ENCODE measurements at regions not wholly inside any gene's neighbourhood (a gene's known extent, or its start where the extent isn't known, plus 50 kb on each side); places are given as distances from the start of the nearest gene placed in this dataset.
"Not testable (repeated sequence)": the region's sequence is repeated elsewhere in the genome, so short reads cannot be mapped to it uniquely, and the experiment has no call there.

DNA sequence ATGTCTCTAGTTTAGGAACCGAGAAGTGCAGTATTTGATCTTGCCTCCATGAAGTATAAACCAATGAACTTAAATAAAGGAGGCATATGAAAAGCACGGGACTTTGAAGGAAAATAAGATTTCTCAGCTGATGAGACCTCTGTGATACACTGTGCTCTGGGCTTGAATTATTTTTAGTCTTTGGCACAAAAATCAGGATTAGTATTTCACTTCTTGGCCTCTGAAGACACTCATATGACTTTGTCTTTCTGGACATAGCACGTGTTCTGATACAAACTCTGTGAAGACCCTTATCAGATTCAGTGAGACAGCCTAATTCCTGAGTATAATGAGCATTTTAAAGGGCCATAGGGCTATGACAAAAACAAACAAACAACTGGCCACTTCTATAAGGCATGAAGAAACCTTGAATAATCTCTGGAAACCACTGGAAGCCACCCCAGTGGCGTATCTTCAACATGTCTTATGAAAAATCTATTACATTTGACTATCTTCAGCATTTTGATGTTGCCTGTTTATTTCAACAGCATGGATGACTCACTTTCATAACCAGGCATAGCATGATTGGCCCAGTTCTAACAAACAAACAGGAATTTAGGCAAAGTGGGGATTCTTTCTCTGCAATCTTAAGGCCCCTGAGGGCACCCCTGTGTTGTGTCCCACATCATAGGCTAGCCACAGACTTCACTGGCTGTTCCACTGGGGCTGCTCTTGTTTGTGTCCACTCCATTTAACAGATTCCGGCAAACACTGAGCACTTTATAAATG, 90.3 kb upstream of the ZNF462 start:
- no peak overlapping the region for H3K4me3 ChIP-seq (ENCODE audit: low read length)
- peak; percentile 69 for DNase-seq (ENCODE audit: low read depth)
- TF ChIP-seq, protein P1, sequence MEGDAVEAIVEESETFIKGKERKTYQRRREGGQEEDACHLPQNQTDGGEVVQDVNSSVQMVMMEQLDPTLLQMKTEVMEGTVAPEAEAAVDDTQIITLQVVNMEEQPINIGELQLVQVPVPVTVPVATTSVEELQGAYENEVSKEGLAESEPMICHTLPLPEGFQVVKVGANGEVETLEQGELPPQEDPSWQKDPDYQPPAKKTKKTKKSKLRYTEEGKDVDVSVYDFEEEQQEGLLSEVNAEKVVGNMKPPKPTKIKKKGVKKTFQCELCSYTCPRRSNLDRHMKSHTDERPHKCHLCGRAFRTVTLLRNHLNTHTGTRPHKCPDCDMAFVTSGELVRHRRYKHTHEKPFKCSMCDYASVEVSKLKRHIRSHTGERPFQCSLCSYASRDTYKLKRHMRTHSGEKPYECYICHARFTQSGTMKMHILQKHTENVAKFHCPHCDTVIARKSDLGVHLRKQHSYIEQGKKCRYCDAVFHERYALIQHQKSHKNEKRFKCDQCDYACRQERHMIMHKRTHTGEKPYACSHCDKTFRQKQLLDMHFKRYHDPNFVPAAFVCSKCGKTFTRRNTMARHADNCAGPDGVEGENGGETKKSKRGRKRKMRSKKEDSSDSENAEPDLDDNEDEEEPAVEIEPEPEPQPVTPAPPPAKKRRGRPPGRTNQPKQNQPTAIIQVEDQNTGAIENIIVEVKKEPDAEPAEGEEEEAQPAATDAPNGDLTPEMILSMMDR (IDR thresholded peaks at IDR 0.05; ENCODE audit: insufficient read depth, low read depth, low read length, missing control alignments) = no peak

DNA sequence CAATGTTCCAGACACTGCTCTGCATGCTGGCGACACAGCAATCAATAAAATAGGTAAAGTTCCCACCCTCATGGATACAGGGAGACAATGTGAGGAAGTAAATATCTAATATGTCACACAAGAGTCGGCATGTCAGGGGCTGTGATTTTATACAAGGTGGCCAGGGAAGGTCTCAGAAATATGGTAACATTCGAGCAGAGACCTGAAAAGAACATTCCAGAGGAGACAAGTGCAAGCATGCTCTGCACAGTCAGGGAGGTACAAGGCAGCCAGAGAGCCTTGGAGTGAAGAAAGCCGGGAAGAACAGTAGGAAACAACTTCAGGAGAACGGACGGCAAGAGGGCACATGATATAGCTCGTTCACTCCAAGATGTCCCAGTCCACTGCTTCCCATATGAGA, 89.2 kb upstream of the ZNF462 start:
- TF ChIP-seq, protein P1 (IDR thresholded peaks at IDR 0.05; ENCODE audit: insufficient read depth, low read depth, low read length, missing control alignments) = no peak
- peak; percentile 80 for DNase-seq (ENCODE audit: low read depth)
- no peak overlapping the region for H3K4me3 ChIP-seq (ENCODE audit: low read length)

DNA sequence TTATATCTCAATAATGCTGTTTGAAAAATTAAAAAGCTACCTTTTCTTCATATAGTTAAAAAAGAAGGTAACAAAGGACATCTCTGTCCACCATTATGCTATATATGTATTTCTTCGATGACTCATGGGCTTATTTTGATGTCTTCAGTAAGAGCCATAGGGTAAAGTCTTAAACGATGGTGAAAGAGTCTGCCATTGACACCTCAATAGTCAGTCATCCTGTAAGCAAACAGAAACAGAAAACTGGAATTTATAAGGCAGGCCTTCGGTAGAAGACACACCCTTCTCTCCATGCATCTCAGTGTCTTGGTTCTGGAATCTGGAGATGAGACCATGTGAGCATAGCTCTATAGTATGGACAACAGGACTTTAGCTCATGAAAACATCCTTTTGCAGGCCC, 87.0 kb upstream of the ZNF462 start:
- TF ChIP-seq, protein P1 (IDR thresholded peaks at IDR 0.05; ENCODE audit: insufficient read depth, low read depth, low read length, missing control alignments) = no peak
- peak; percentile 85 for DNase-seq (ENCODE audit: low read depth)
- no peak overlapping the region for H3K4me3 ChIP-seq (ENCODE audit: low read length)

DNA sequence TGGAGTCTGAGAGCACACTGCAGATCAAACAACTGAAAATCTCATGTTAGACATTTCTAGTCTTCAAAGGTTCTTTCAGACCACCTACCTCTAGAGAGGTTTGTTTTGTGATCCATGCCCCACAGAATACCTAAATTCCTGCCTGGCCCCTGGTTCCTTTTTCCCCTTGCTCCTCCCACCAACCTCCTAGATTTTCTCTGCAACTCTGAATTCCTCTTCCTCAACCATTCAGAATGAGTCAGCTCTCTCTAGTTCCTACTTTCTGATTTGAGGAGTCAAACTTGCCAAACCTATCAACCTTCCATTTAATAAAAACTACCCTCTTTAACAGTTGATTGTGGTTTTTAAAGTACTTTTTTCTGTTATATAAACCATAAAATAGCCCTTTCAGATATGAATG, 83.2 kb upstream of the ZNF462 start:
- TF ChIP-seq, protein P1 (IDR thresholded peaks at IDR 0.05; ENCODE audit: insufficient read depth, low read depth, low read length, missing control alignments) = no peak
- no peak overlapping the region for H3K4me3 ChIP-seq (ENCODE audit: low read length)
- peak; percentile 24 for DNase-seq (ENCODE audit: low read depth)

DNA sequence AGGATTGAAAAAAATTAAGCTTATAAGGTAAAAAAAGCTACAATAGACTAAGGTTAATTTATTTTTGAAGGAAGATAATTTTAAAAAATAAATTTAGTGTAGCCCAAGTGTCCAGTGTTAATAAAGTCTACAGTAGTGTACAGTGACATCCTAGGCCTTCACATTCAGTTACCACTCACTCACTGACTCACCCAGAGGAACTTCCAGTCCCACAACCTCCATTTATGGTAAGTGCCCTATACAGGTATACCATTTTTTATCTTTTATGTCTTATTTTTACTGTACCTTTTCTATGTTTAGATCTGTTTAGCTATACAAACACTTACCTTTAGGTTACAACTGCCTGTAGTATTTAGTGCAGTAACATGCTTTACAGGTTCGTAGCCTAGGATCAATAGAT, 79.8 kb upstream of the ZNF462 start:
- H3K4me3 ChIP-seq (ENCODE audit: low read length) = no peak overlapping the region
- TF ChIP-seq, protein P1 (IDR thresholded peaks at IDR 0.05; ENCODE audit: insufficient read depth, low read depth, low read length, missing control alignments) = no peak
- peak; percentile 57 for DNase-seq (ENCODE audit: low read depth)

DNA sequence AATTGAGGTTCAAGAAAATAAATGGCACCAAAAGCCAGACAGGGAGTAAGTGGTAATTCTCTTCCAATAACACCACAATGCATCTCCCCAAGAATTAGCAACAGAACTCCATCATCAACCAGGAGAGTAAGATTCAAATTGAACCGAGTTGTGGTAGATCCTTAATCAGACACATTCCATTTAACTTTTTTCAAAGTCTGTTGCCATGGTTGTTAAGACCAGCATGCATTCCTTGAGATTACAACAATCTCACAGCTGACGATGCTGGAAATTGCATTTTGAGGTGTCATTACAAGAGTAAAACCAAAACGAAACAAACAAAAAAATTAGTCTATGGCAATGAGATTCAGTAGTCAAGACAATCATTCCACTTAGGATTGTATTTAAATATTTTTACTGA, 78.9 kb upstream of the ZNF462 start:
- H3K4me3 ChIP-seq (ENCODE audit: low read length) = no peak overlapping the region
- TF ChIP-seq, protein P1 (IDR thresholded peaks at IDR 0.05; ENCODE audit: insufficient read depth, low read depth, low read length, missing control alignments) = no peak
- DNase-seq (ENCODE audit: low read depth) = no peak

- no peak overlapping the region for H3K4me3 ChIP-seq (ENCODE audit: low read length)
These were observed 77.8 kb upstream of the ZNF462 start for GRCh38 chr9:106785200-106785599.

DNA sequence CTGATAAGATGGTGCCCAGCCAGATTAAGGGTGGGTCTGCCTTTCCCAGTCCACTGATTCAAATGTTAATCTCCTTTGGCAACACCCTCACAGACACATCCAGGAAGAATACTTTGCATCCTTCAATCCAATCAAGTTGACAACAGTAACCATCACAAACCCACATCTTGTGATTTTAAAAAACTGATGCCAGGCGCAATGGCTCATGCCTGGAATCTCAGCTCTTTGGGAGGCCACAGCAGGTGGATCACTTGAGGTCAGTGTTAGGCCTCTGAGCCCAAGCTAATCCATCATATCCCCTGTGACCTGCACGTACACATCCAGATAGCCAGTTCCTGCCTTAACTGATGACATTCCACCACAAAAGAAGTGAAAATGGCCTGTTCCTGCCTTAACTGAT, 74.9 kb upstream of the ZNF462 start:
- DNase-seq (ENCODE audit: low read depth); H3K4me3 ChIP-seq (ENCODE audit: low read length): not testable (repeated sequence)

More at GRCh38 chr9:106785200-106785599, 77.8 kb upstream of the ZNF462 start:
- DNase-seq (ENCODE audit: low read depth) = no peak
- TF ChIP-seq, protein P1 (IDR thresholded peaks at IDR 0.05; ENCODE audit: insufficient read depth, low read depth, low read length, missing control alignments) = no peak

Measured in epithelial cell of esophagus (primary cell).